ENCODE measurements at regions not wholly inside any gene's neighbourhood (a gene's known extent, or its start where the extent isn't known, plus 50 kb on each side); places are given as distances from the start of the nearest gene placed in this dataset.
A peak's percentile ranks its signal among the peaks of the same experiment; 100 is the strongest.

GRCh38 chr5:82924226-82925060 is 152.8 kb downstream of the TMEM167A start:
- DNase-seq (ENCODE audit: insufficient read length, low spot score), result no peak
- FAIRE-seq, result no peak
- TF ChIP-seq POU2F2 (IDR thresholded peaks at IDR 0.05; ENCODE audit: low read depth, low read length) (no peak), TAF1 (IDR thresholded peaks at IDR 0.05; ENCODE audit: low read depth, low read length) (no peak), PAX5 (IDR thresholded peaks at IDR 0.05; ENCODE audit: insufficient read depth, low read length, severe bottlenecking) (no peak), POLR2AphosphoS5 (IDR thresholded peaks at IDR 0.05; ENCODE audit: low read depth, low read length) (no peak), SPI1 (IDR thresholded peaks at IDR 0.05; ENCODE audit: low read depth, low read length) (no peak), POLR2A (IDR thresholded peaks at IDR 0.05; ENCODE audit: low read depth, low read length) (no peak)

GRCh38 chr5:82922086-82922734 is 155.0 kb downstream of the TMEM167A start:
- TF ChIP-seq PAX5 (IDR thresholded peaks at IDR 0.05; ENCODE audit: insufficient read depth, low read length, severe bottlenecking), result no peak
- TF ChIP-seq POU2F2 (IDR thresholded peaks at IDR 0.05; ENCODE audit: low read depth, low read length), result no peak
- TF ChIP-seq SPI1 (IDR thresholded peaks at IDR 0.05; ENCODE audit: low read depth, low read length), result no peak
- TF ChIP-seq POLR2AphosphoS5 (IDR thresholded peaks at IDR 0.05; ENCODE audit: low read depth, low read length), result no peak
- no peak for TF ChIP-seq POLR2A (IDR thresholded peaks at IDR 0.05; ENCODE audit: low read depth, low read length)
- no peak for TF ChIP-seq TAF1 (IDR thresholded peaks at IDR 0.05; ENCODE audit: low read depth, low read length)
- DNase-seq (ENCODE audit: insufficient read length, low spot score) (no peak), FAIRE-seq (no peak)

GRCh38 chr5:82918311-82919031 is 158.7 kb downstream of the TMEM167A start:
- DNase-seq (ENCODE audit: insufficient read length, low spot score) (no peak), FAIRE-seq (no peak)
- TF ChIP-seq POLR2AphosphoS5 (IDR thresholded peaks at IDR 0.05; ENCODE audit: low read depth, low read length), result no peak
- TF ChIP-seq SPI1 (IDR thresholded peaks at IDR 0.05; ENCODE audit: low read depth, low read length), result peak; percentile 32; the same call in 1 of the 2 replicates
- TF ChIP-seq POU2F2 (IDR thresholded peaks at IDR 0.05; ENCODE audit: low read depth, low read length), result no peak
- TF ChIP-seq PAX5 (IDR thresholded peaks at IDR 0.05; ENCODE audit: insufficient read depth, low read length, severe bottlenecking), result no peak
- no peak for TF ChIP-seq POLR2A (IDR thresholded peaks at IDR 0.05; ENCODE audit: low read depth, low read length)
- no peak for TF ChIP-seq TAF1 (IDR thresholded peaks at IDR 0.05; ENCODE audit: low read depth, low read length)

GRCh38 chr5:82917584-82917983 is 159.6 kb downstream of the TMEM167A start:
- TF ChIP-seq POLR2A (IDR thresholded peaks at IDR 0.05; ENCODE audit: low read depth, low read length), result no peak
- TF ChIP-seq SPI1 (IDR thresholded peaks at IDR 0.05; ENCODE audit: low read depth, low read length), result no peak
- no peak for TF ChIP-seq PAX5 (IDR thresholded peaks at IDR 0.05; ENCODE audit: insufficient read depth, low read length, severe bottlenecking)
- no peak for TF ChIP-seq TAF1 (IDR thresholded peaks at IDR 0.05; ENCODE audit: low read depth, low read length)
- no peak for TF ChIP-seq POLR2AphosphoS5 (IDR thresholded peaks at IDR 0.05; ENCODE audit: low read depth, low read length)
- no peak for TF ChIP-seq POU2F2 (IDR thresholded peaks at IDR 0.05; ENCODE audit: low read depth, low read length)
- DNase-seq (ENCODE audit: insufficient read length, low spot score) (peak; percentile 19), FAIRE-seq (no peak)

GRCh38 chr5:82913971-82914370 is 163.2 kb downstream of the TMEM167A start:
- no peak for TF ChIP-seq SPI1 (IDR thresholded peaks at IDR 0.05; ENCODE audit: low read depth, low read length)
- no peak for TF ChIP-seq POU2F2 (IDR thresholded peaks at IDR 0.05; ENCODE audit: low read depth, low read length)
- no peak for TF ChIP-seq TAF1 (IDR thresholded peaks at IDR 0.05; ENCODE audit: low read depth, low read length)
- no peak for TF ChIP-seq PAX5 (IDR thresholded peaks at IDR 0.05; ENCODE audit: insufficient read depth, low read length, severe bottlenecking)
- no peak for TF ChIP-seq POLR2AphosphoS5 (IDR thresholded peaks at IDR 0.05; ENCODE audit: low read depth, low read length)
- TF ChIP-seq POLR2A (IDR thresholded peaks at IDR 0.05; ENCODE audit: low read depth, low read length), result no peak
- DNase-seq (ENCODE audit: insufficient read length, low spot score), result no peak
- FAIRE-seq, result no peak

GRCh38 chr5:82912462-82912861 is 164.7 kb downstream of the TMEM167A start:
- TF ChIP-seq TAF1 (IDR thresholded peaks at IDR 0.05; ENCODE audit: low read depth, low read length) (no peak), PAX5 (IDR thresholded peaks at IDR 0.05; ENCODE audit: insufficient read depth, low read length, severe bottlenecking) (no peak), POU2F2 (IDR thresholded peaks at IDR 0.05; ENCODE audit: low read depth, low read length) (no peak), POLR2A (IDR thresholded peaks at IDR 0.05; ENCODE audit: low read depth, low read length) (no peak), SPI1 (IDR thresholded peaks at IDR 0.05; ENCODE audit: low read depth, low read length) (no peak), POLR2AphosphoS5 (IDR thresholded peaks at IDR 0.05; ENCODE audit: low read depth, low read length) (no peak)
- no peak for FAIRE-seq
- no peak for DNase-seq (ENCODE audit: insufficient read length, low spot score)

- DNase-seq (ENCODE audit: insufficient read length, low spot score) (no peak), FAIRE-seq (peak; percentile 13)
- TF ChIP-seq PAX5 (IDR thresholded peaks at IDR 0.05; ENCODE audit: insufficient read depth, low read length, severe bottlenecking), result no peak
- TF ChIP-seq POLR2AphosphoS5 (IDR thresholded peaks at IDR 0.05; ENCODE audit: low read depth, low read length), result no peak
- no peak for TF ChIP-seq POU2F2 (IDR thresholded peaks at IDR 0.05; ENCODE audit: low read depth, low read length)
- no peak for TF ChIP-seq TAF1 (IDR thresholded peaks at IDR 0.05; ENCODE audit: low read depth, low read length)
- TF ChIP-seq POLR2A (IDR thresholded peaks at IDR 0.05; ENCODE audit: low read depth, low read length), result no peak
- TF ChIP-seq SPI1 (IDR thresholded peaks at IDR 0.05; ENCODE audit: low read depth, low read length), result no peak
These were observed 165.3 kb downstream of the TMEM167A start for GRCh38 chr5:82911910-82912309.

- no peak for DNase-seq (ENCODE audit: insufficient read length, low spot score)
- TF ChIP-seq POLR2AphosphoS5 (IDR thresholded peaks at IDR 0.05; ENCODE audit: low read depth, low read length), result no peak
- TF ChIP-seq PAX5 (IDR thresholded peaks at IDR 0.05; ENCODE audit: insufficient read depth, low read length, severe bottlenecking), result no peak
- no peak for FAIRE-seq
These were observed 166.3 kb downstream of the TMEM167A start for GRCh38 chr5:82910905-82911304.

- no peak for FAIRE-seq
- no peak for TF ChIP-seq SPI1 (IDR thresholded peaks at IDR 0.05; ENCODE audit: low read depth, low read length)
- no peak for TF ChIP-seq POLR2A (IDR thresholded peaks at IDR 0.05; ENCODE audit: low read depth, low read length)
- no peak for TF ChIP-seq PAX5 (IDR thresholded peaks at IDR 0.05; ENCODE audit: insufficient read depth, low read length, severe bottlenecking)
- no peak for TF ChIP-seq POU2F2 (IDR thresholded peaks at IDR 0.05; ENCODE audit: low read depth, low read length)
- no peak for DNase-seq (ENCODE audit: insufficient read length, low spot score)
These were observed 166.7 kb downstream of the TMEM167A start for GRCh38 chr5:82910491-82910890.
